BE2C (cell line): ENCODE measurements at regions not wholly inside any gene's neighbourhood (a gene's known extent, or its start where the extent isn't known, plus 50 kb on each side); places are given as distances from the start of the nearest gene placed in this dataset.

Experiments
- DNase-seq: peaks from one replicate; pipeline ENCODE4 v3.0.0-alpha.2; 2020
- H3K27me3 ChIP-seq: fragments of 250-450 bp; sonication (Bioruptor Pico); 2 replicates; pipeline ENCODE4 v1.5.1; 2020; ENCODE audit warnings: mild to moderate bottlenecking
- H3K36me3 ChIP-seq: fragments of 250-450 bp; sonication (Bioruptor Pico); 2 replicates; pipeline ENCODE4 v1.5.1; 2020; ENCODE audit warnings: mild to moderate bottlenecking
- H3K4me1 ChIP-seq: fragments of 250-450 bp; sonication (Bioruptor Pico); 2 replicates; pipeline ENCODE4 v1.5.1; 2020
- H3K4me3 ChIP-seq: 2 replicates; pipeline ENCODE4 v1.5.1; 2011; ENCODE audit warnings: low read depth, low read length
- H3K9me3 ChIP-seq: fragments of 250-450 bp; sonication (Bioruptor Pico); 2 replicates; pipeline ENCODE4 v1.5.1; 2020
- CTCF ChIP-seq: IDR thresholded peaks from 2 replicates; pipeline ENCODE4 v1.5.1; 2012; ENCODE audit warnings: mild to moderate bottlenecking, low read depth, low read length

GRCh38 chr2:383888-384287 lies 96.0 kb upstream of the ALKAL2 start:
- no peaks in the 10 kb centered on the region for H3K27me3 ChIP-seq
- H3K4me3 ChIP-seq, result no peak overlapping the region
- no peaks in the 10 kb centered on the region for H3K36me3 ChIP-seq
- TF ChIP-seq CTCF, result no peak
- no peak for DNase-seq
- no peaks in the 10 kb centered on the region for H3K4me1 ChIP-seq
- no peaks in the 10 kb centered on the region for H3K9me3 ChIP-seq

DNA sequence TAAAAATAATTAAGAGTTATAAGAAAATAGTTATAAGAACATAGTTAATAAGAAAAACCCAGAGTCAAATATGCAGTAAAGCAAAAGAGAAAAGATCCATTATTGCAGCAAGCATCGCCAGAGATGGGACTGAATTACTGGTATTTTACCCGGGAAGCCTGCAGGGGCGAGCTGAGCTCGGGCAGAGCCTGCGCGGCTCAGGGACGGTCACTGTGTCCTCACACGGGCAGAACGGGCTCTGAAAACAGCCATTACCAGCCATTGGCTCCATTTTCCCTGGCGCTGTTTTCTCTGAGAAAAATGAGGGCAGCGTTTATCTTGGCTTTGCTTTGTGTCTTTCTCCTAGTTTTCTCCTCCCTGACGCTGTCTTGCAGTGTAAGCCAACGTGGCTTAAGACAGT lies 95.3 kb upstream of the ALKAL2 start:
- Histone ChIP-seq H3K4me1 (no peaks in the 10 kb centered on the region), H3K4me3 (no peak overlapping the region), H3K27me3 (no peaks in the 10 kb centered on the region), H3K36me3 (no peaks in the 10 kb centered on the region), H3K9me3 (no peaks in the 10 kb centered on the region)
- no peak for TF ChIP-seq CTCF
- DNase-seq, result no peak

DNA sequence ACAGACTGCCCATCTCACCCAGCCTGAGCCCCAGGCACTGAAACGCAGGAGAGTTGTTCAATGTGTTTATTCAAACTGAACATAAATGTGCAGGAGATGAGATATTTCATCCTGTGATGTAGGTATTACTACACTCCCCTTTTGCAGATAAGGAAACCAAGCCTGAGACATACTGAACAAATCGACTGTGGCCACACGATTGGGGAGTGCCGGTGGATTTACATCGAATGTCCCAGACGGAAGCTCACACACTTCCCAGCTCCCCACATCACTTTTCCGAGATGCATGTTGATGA lies 94.8 kb upstream of the ALKAL2 start:
- Histone ChIP-seq H3K9me3 (no peaks in the 10 kb centered on the region), H3K36me3 (no peaks in the 10 kb centered on the region), H3K4me3 (no peak overlapping the region), H3K4me1 (no peaks in the 10 kb centered on the region), H3K27me3 (no peaks in the 10 kb centered on the region)
- DNase-seq, result no peak
- TF ChIP-seq CTCF, result no peak

GRCh38 chr2:381941-382727 lies 94.2 kb upstream of the ALKAL2 start:
- H3K9me3 ChIP-seq, result no peaks in the 10 kb centered on the region
- no peaks in the 10 kb centered on the region for H3K27me3 ChIP-seq
- H3K36me3 ChIP-seq, result no peaks in the 10 kb centered on the region
- no peak for TF ChIP-seq CTCF
- no peak for DNase-seq
- H3K4me3 ChIP-seq, result no peak overlapping the region
- no peaks in the 10 kb centered on the region for H3K4me1 ChIP-seq

DNA sequence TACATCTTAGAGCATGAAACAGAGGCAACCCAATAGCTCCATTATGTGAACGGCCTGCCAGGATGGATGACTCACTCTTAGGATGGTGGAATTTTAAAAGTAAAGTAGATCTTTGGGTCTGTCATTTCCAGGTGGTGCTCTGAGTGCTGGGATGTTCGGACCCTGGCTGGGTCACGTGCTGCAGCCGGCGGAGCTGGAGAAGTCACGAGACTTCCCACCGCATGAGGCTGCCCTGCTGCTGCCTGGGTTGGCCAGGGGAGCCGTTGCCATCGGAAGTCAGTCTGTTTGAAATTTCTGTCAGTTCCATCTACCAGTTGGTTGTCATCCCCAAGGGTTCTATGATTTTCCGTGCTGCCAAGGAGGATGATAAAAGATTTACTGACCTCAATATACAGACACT lies 93.3 kb upstream of the ALKAL2 start:
- Histone ChIP-seq H3K4me1 (no peaks in the 10 kb centered on the region), H3K27me3 (no peaks in the 10 kb centered on the region), H3K36me3 (no peaks in the 10 kb centered on the region), H3K4me3 (no peak overlapping the region), H3K9me3 (no peaks in the 10 kb centered on the region)
- no peak for TF ChIP-seq CTCF
- no peak for DNase-seq

DNA sequence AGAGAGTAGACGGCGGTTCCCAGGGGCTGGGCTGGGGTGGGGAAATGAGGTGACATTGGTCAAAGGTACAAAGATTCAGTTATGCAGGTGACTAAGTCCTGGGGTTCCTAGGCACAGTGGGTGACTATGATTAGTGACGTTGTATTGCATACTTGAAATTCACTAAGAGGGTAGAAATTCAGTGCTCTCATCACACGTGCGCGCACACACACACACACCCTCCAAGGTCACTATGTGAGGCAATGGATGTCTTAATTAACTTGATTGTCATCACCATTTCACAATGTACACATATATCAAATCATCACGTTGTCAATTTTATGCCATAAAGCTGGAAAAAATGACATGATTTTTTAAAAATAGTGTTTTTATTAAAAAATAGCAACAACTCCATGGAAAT lies 92.9 kb upstream of the ALKAL2 start:
- DNase-seq, result no peak
- Histone ChIP-seq H3K27me3 (no peaks in the 10 kb centered on the region), H3K4me3 (no peak overlapping the region), H3K9me3 (no peaks in the 10 kb centered on the region), H3K36me3 (no peaks in the 10 kb centered on the region), H3K4me1 (no peaks in the 10 kb centered on the region)
- no peak for TF ChIP-seq CTCF
